Middle frontal gyrus (tissue), 1 donor: ENCODE measurements at regions not wholly inside any gene's neighbourhood (a gene's known extent, or its start where the extent isn't known, plus 50 kb on each side); places are given as distances from the start of the nearest gene placed in this dataset.

Experiments used
- DNase-seq: peaks from one replicate; pipeline ENCODE4 v3.0.0-alpha.2; 2015; ENCODE audit warnings: low spot score; ENCODE audit errors: extremely low spot score

GRCh38 chr5:88144219-88145001, 124.2 kb downstream of the TMEM161B start:
- DNase-seq = peak; percentile 62

DNA sequence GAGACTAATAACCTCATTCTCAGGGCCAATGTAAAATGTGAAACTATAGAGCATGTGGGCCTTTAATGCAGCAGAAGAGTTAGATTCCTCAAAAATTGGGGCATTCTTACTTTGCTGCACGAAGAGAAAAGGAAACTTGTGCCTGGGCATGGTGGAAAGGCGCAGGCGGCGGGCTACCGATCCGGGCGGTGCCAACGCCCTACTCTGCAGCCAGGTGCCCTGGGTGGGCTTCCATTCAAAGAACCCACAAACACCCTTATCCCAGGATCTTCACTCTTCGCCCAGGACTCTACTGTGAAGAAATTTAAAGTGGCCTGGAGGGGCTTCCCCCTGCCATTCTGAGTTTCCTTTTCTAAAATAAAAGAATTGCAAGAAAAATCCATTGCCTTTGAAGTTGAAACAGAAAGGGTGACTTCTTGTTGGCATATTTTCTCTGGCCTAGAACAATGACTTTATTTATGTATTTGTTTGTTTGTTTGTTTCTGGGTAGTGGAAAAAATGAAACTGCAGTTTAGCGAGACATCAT, 124.9 kb downstream of the TMEM161B start:
- DNase-seq = no peak

DNA sequence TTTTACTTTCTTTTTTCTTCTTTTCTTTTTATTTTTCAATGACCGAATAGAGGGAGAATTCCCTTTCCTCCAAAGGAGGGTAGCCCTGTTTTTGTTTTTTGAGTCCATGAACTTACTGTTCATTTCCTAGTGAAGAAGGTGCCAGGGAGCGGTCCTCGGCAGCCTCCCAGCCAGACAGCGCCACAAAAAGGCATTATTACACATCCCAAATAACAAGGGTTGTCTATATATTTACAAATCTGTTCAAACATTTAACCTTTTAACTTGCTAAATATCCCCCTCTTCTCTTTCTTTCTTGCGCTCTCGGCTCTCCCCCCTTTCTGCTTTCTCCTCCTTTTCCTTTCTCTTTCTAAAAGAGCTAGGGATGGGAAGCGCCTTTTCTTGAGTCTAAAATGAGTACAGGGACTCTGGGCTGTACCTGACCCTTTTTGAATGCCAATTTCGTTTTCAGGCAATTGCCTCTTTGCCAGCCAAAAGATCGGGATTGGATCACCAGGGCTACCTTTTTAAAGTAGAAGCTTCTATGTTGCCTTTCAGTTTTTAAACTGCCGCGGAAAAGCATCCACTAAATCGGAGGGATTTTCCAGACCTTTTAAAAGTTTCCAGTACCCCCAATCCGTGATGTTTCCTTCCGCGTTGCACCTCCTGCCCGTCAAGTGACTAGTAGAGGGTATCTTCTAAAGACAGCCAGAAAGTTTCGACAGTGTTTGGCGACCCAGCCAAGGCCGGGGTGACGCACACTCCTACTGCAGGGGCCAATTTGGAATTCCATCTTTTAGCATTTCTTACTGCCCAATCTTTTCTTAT, 125.6 kb downstream of the TMEM161B start:
- no peak for DNase-seq

- no peak for DNase-seq
Measured at GRCh38 chr5:88142636-88142885, 126.1 kb downstream of the TMEM161B start.

- DNase-seq = peak; percentile 96
Measured at GRCh38 chr5:88140856-88141752, 127.5 kb downstream of the TMEM161B start.

GRCh38 chr5:88140396-88140855, 128.2 kb downstream of the TMEM161B start:
- peak; percentile 55 for DNase-seq

DNA sequence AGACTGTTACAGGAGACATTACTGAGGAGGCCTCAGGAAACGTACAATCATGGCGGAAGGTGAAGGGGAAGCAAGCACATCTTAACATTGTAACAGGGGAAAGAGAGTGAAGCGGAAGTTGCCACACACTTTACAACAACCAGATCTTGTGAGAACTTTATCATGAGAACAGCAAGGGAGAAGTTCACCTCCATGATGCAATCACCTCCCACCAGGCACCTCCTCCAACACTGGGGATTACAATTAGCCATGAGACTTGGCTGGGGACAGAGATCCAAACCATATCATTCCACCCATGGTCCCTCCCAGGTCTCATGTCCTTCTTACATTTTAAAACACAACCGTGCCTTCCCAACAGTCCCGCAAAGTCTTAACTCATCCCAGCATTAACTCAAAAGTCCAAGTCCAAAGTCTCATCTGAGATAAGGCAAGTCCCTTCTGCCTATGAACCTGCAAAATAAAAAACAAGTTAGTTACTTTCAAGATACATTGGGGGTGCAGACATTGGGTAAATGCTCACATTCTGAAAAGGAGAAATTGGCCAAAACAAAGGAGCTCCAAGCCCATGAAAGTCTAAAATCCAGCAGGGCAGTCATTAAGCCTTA, 138.3 kb downstream of the TMEM161B start:
- DNase-seq = no peak

DNA sequence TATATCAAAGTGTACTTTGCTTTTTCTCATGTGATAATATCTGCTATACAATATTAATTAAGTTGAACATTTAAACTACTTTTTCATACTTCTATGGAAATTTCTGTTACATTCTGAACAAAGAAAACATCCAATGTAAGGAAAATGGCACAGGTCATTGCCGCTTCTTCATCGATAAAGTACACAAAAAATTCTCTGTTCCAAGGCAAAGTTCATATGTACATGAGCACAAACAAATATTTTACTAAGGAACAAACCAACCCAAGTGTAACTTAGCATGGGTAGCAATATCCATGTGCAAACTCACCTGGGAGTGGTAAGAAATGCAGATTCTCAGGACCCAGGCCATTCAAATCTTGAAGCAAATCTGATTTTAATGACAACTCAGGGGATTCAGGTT, 139.8 kb downstream of the TMEM161B start:
- no peak for DNase-seq

DNA sequence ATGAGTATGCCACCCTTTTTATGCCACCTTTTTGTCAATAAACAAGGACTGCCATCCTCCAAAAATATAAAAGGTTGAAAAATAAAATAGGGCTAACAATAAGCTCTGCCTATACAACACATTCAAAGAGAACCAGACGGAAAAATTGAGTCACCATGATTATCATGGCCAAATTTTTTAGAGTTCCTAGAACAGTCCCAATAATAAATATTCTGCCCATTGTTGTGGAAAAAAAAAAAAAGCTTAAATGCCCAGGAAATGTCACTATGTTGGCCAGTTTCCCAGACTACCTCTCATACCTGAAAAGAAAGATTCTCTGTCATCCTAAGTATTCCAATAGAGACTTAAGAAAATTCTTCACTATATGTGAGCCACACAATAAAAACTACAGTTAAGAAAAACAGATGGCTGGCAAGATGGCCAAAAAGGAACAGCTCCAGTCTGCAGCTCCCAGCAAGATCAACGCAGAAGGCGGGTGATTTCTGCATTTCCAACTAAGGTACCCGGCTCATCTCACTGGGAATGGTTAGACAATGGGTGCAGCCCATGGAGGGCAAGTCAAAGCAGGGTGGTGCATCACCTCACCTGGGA, 149.0 kb downstream of the TMEM161B start:
- no peak for DNase-seq

DNA sequence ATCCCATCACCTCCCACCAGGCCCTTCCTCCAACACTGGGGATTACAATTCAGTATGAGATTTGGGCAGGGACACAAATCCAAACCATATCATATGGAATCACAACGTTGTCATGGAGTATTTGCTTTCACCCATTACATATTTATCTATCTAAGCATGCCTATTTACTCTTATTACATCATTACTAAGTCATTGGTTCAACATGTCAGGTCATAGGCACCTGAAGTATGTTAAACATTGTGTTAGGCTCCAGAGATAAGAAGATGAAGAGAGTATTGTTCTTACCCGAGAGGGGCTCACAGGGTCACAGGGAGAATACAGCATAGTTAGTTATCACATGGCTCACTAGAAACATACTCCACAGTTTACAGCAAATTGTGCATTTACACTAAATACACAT, 150.5 kb downstream of the TMEM161B start:
- no peak for DNase-seq

GRCh38 chr5:88117546-88117945, 151.1 kb downstream of the TMEM161B start:
- DNase-seq = no peak

DNA sequence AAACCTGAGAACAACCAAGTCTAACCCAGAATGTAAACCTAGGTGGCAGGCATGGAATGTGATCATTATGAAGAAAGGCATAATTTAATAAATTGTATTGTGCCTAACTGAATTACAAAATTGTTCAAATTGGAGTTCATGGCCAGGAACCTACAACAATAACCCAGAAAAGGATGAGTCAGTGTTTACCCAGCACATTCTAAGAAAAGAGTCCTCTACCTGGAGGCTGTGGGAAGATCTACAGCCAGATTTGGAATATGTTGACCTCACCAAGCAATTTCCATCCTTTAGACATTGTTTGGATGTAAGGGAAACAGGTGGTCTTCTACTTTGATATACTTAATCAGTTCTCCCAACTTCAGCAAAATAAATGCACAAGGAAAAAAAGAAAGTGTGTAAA, 152.2 kb downstream of the TMEM161B start:
- no peak for DNase-seq

GRCh38 chr5:88115211-88115610, 153.4 kb downstream of the TMEM161B start:
- DNase-seq = no peak

DNA sequence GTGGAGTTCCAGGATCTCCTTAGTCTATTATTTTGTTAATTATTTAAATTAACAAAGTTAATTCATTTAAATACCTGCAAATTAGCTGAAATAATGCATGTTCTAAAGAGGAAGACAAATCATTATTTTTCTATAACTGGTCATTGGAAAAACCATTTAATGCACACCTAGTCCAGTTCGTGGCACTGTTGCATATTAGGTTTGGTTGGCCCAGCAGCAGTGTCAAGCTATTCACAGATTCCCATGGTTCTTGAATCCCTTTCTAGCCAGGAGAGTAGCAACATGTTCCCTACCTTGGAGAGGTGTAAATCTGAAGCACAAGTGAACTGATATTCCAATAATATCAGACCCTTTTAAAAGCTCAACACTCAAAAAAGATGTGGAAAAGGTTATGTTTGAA, 155.2 kb downstream of the TMEM161B start:
- DNase-seq = no peak

DNA sequence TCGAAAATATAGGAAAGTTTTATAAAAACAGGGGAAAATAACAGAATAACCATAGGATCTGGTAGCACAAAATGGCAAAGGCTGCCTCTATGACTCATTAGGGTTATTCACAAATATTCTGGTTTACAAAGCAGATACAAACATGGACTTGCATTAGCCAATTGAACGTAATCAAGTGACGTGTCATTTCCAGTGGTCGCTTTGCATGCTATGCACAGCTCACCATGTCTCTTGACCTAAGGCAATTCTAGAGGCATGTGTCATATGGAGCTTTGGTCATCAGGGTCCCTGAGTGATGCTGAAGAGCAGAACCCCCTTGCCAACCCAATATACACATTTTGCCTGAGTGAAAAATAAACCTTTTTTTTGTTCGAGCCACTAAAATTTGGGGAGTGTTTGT, 158.8 kb downstream of the TMEM161B start:
- no peak for DNase-seq

GRCh38 chr5:88108490-88109279, 160.0 kb downstream of the TMEM161B start:
- peak; percentile 34 for DNase-seq

DNA sequence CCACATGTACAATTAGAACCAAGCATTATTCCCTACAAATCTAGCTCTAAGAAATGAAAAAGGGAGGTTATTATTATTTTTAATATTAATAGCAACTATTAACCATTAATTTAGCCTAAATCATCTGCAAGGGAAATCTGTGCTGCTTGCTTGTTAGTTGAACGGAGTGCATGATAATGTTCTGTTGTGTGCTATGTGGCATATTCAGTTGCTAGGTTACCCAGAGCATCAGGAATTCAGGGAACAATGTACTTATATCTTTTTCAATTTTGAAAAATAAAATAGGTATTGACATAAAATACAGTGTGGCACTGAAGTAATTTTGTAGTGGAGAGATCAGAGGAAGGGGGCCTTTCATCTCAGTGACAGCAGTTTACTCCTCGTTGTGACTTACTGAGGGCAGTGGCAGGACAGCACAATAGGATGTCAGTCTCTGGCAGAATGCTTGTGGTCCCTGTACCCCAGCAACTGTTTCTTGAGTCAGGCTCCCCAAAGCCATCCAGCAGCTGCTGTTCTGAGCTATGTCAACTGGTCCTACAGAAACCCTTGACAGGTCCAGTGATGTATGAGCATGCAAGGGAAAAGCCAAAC, 173.6 kb downstream of the TMEM161B start:
- DNase-seq = no peak

DNA sequence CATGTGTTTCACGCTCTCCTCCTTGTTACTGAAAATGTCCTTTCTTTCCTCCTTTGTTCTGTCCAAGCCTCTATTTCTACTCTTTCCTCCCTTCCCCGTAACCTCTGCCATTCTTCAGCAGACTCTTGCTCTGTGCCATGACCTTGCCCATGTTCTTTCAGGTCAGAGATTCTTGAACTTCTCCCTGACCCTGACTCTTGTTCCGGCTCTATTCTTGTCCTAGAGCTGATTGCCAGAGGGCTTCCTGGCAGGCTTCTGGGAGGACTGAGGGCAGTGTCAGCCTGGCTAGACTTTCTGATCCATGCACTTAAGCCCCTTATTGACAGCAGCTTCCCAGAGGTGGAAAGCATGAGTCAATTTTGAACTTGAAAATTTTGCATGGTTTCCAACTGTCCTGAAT, 174.2 kb downstream of the TMEM161B start:
- DNase-seq = no peak

DNA sequence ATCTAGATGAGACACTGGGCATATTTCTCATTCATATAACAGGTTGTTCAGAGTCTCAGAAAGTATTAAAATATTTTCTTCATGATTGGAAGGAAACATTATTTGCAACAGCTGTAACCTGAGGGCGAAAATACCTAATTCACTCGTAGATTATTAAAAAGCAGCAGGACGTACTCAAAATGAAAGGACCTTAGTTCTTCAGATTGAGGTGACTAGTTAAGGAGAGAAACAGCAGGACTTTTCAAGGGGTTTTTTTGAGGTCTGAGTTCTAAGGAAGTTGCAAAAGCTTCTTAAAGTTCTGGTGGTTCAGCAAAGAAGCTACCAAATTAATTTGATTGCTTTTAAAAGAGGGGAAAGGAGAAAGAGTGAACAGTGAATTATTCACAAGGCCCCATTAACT, 174.9 kb downstream of the TMEM161B start:
- DNase-seq = no peak
